ENCODE measurements at regions not wholly inside any gene's neighbourhood (a gene's known extent, or its start where the extent isn't known, plus 50 kb on each side); places are given as distances from the start of the nearest gene placed in this dataset.

- H3K36me3 ChIP-seq: no peaks in the 10 kb centered on the region
- H3K27ac ChIP-seq: no peak overlapping the region
- H3K27me3 ChIP-seq (replicated peaks; ENCODE audit: insufficient read depth): no peaks in the 10 kb centered on the region
- no peak for TF ChIP-seq CTCF (IDR thresholded peaks at IDR 0.05)
- no peak for DNase-seq (ENCODE audit: low spot score)
- no peak for ATAC-seq (ENCODE audit: insufficient number of reproducible peaks, low FRiP score, low read depth)
- no peaks in the 10 kb centered on the region for H3K4me1 ChIP-seq (ENCODE audit: control insufficient read depth in 1 of 2, low read depth in 2 of 2)
- peaks cover 6% of the 10 kb centered on the region for H3K9me3 ChIP-seq
- H3K4me3 ChIP-seq: no peak overlapping the region
Measured at GRCh38 chr3:5666455-5666854, 478.9 kb downstream of the EDEM1 start.

- Histone ChIP-seq H3K27ac (no peak overlapping the region), H3K4me3 (no peak overlapping the region), H3K9me3 (no peaks in the 10 kb centered on the region), H3K36me3 (no peaks in the 10 kb centered on the region), H3K4me1 (ENCODE audit: control insufficient read depth in 1 of 2, low read depth in 2 of 2) (no peaks in the 10 kb centered on the region), H3K27me3 (replicated peaks; ENCODE audit: insufficient read depth) (no peaks in the 10 kb centered on the region)
- TF ChIP-seq CTCF (IDR thresholded peaks at IDR 0.05): no peak
- no peak for DNase-seq (ENCODE audit: low spot score)
- ATAC-seq (ENCODE audit: insufficient number of reproducible peaks, low FRiP score, low read depth): no peak
Measured at GRCh38 chr3:5673521-5673920, 486.0 kb downstream of the EDEM1 start.

GRCh38 chr3:5675319-5675718 is 487.8 kb downstream of the EDEM1 start:
- Histone ChIP-seq H3K4me3 (no peak overlapping the region), H3K4me1 (ENCODE audit: control insufficient read depth in 1 of 2, low read depth in 2 of 2) (no peaks in the 10 kb centered on the region), H3K36me3 (no peaks in the 10 kb centered on the region), H3K27ac (no peak overlapping the region), H3K27me3 (replicated peaks; ENCODE audit: insufficient read depth) (no peaks in the 10 kb centered on the region), H3K9me3 (no peaks in the 10 kb centered on the region)
- DNase-seq (ENCODE audit: low spot score) (no peak), ATAC-seq (ENCODE audit: insufficient number of reproducible peaks, low FRiP score, low read depth) (no peak)
- TF ChIP-seq CTCF (IDR thresholded peaks at IDR 0.05): no peak

- no peaks in the 10 kb centered on the region for H3K36me3 ChIP-seq
- H3K27me3 ChIP-seq (replicated peaks; ENCODE audit: insufficient read depth): no peaks in the 10 kb centered on the region
- no peak overlapping the region for H3K4me3 ChIP-seq
- no peak for ATAC-seq (ENCODE audit: insufficient number of reproducible peaks, low FRiP score, low read depth)
- H3K9me3 ChIP-seq: no peaks in the 10 kb centered on the region
- H3K27ac ChIP-seq: no peak overlapping the region
- TF ChIP-seq CTCF (IDR thresholded peaks at IDR 0.05): no peak
- DNase-seq (ENCODE audit: low spot score): no peak
- no peaks in the 10 kb centered on the region for H3K4me1 ChIP-seq (ENCODE audit: control insufficient read depth in 1 of 2, low read depth in 2 of 2)
Measured at GRCh38 chr3:5677555-5677954, 490.0 kb downstream of the EDEM1 start.

GRCh38 chr3:5678248-5678647 is 490.7 kb downstream of the EDEM1 start:
- Histone ChIP-seq H3K36me3 (no peaks in the 10 kb centered on the region), H3K27ac (no peak overlapping the region), H3K4me1 (ENCODE audit: control insufficient read depth in 1 of 2, low read depth in 2 of 2) (no peaks in the 10 kb centered on the region), H3K4me3 (no peak overlapping the region), H3K9me3 (no peaks in the 10 kb centered on the region), H3K27me3 (replicated peaks; ENCODE audit: insufficient read depth) (no peaks in the 10 kb centered on the region)
- no peak for ATAC-seq (ENCODE audit: insufficient number of reproducible peaks, low FRiP score, low read depth)
- no peak for DNase-seq (ENCODE audit: low spot score)
- TF ChIP-seq CTCF (IDR thresholded peaks at IDR 0.05): no peak
